ELR (cell line): ENCODE measurements at regions not wholly inside any gene's neighbourhood (a gene's known extent, or its start where the extent isn't known, plus 50 kb on each side); places are given as distances from the start of the nearest gene placed in this dataset.

ENCODE experiments used
- DNase-seq: peaks from one replicate; pipeline ENCODE4 v3.0.0-alpha.2; 2015; ENCODE audit warnings: low read depth

GRCh38 chr2:239574054-239574433, 173.2 kb upstream of the HDAC4 start:
- DNase-seq, result no peak

GRCh38 chr2:239570971-239571520, 170.2 kb upstream of the HDAC4 start:
- DNase-seq, result no peak

GRCh38 chr2:239570216-239570925, 169.6 kb upstream of the HDAC4 start:
- no peak for DNase-seq

- DNase-seq, result no peak
These were observed 168.7 kb upstream of the HDAC4 start for GRCh38 chr2:239569401-239570090.

- DNase-seq, result no peak
These were observed 167.8 kb upstream of the HDAC4 start for GRCh38 chr2:239568601-239569000.

- DNase-seq, result no peak
These were observed 167.0 kb upstream of the HDAC4 start for GRCh38 chr2:239567786-239568185.

GRCh38 chr2:239566995-239567568, 166.3 kb upstream of the HDAC4 start:
- no peak for DNase-seq

GRCh38 chr2:239566162-239566994, 165.6 kb upstream of the HDAC4 start:
- no peak for DNase-seq

GRCh38 chr2:239564587-239564986, 163.8 kb upstream of the HDAC4 start:
- no peak for DNase-seq

GRCh38 chr2:239563561-239563960, 162.7 kb upstream of the HDAC4 start:
- DNase-seq, result no peak

- no peak for DNase-seq
These were observed 160.7 kb upstream of the HDAC4 start for GRCh38 chr2:239561446-239562001.

GRCh38 chr2:239559417-239560261, 158.8 kb upstream of the HDAC4 start:
- no peak for DNase-seq

- no peak for DNase-seq
These were observed 157.8 kb upstream of the HDAC4 start for GRCh38 chr2:239558661-239559060.

GRCh38 chr2:239557516-239557915, 156.7 kb upstream of the HDAC4 start:
- DNase-seq, result no peak

GRCh38 chr2:239555571-239555905, 154.7 kb upstream of the HDAC4 start:
- no peak for DNase-seq

- no peak for DNase-seq
These were observed 154.1 kb upstream of the HDAC4 start for GRCh38 chr2:239554766-239555570.

- DNase-seq, result no peak
These were observed 152.7 kb upstream of the HDAC4 start for GRCh38 chr2:239553376-239554000.

GRCh38 chr2:239552213-239552926, 151.6 kb upstream of the HDAC4 start:
- DNase-seq, result no peak

- no peak for DNase-seq
These were observed 150.4 kb upstream of the HDAC4 start for GRCh38 chr2:239551206-239551605.
